IMR-90 (cell line): ENCODE measurements at regions not wholly inside any gene's neighbourhood (a gene's known extent, or its start where the extent isn't known, plus 50 kb on each side); places are given as distances from the start of the nearest gene placed in this dataset.

Experiments used
- ATAC-seq: fragments of 200-7000 bp; cut with Tn5 transposase; 2 replicates; pipeline ENCODE4 v1.9.1; 2020; ENCODE audit warnings: low read depth, mild to moderate bottlenecking, moderate library complexity
- BruUV-seq: library from RNA; stranded (reverse); fragments of 400-500 nt; replicated peaks from 2 replicates; lab custom pipeline; 2021; lab: Mats Ljungman, UMichigan
- CTCF ChIA-PET: fragments of 300-600 bp; formaldehyde crosslinking; extraction: SDS; loops from one replicate; lab custom pipeline; 2021; ENCODE audit warnings: antibody characterized with exemption; lab: Yijun Ruan, JAX
- POLR2A ChIA-PET: fragments of 300-600 bp; sonication (Branson Sonifier 250); formaldehyde crosslinking; loops from one replicate; lab custom pipeline; 2022; ENCODE audit warnings: antibody characterized with exemption; ENCODE audit not compliant: unreplicated experiment; lab: Charles Lee
- DNase-seq: peaks from one replicate; pipeline ENCODE4 v3.0.0; 2013
- H2AFZ ChIP-seq: replicated peaks from 2 replicates; pipeline ENCODE3; 2013; ENCODE audit warnings: low read length, mild to moderate bottlenecking; ENCODE audit not compliant: poor library complexity
- H2AK5ac ChIP-seq: 2 replicates; pipeline ENCODE4 v1.6.1; 2013; ENCODE audit warnings: low read depth, low read length, inconsistent platforms
- H2AK9ac ChIP-seq: replicated peaks from 2 replicates; pipeline ENCODE3; 2013; ENCODE audit warnings: mild to moderate bottlenecking, low read depth, low read length, moderate library complexity; ENCODE audit not compliant: poor library complexity
- H2BK120ac ChIP-seq: 2 replicates; pipeline ENCODE4 v1.6.1; 2013; ENCODE audit warnings: low read depth, low read length, inconsistent platforms
- H2BK15ac ChIP-seq: 3 replicates; pipeline ENCODE4 v1.6.1; 2013; ENCODE audit warnings: low read depth, low read length, inconsistent platforms
- H2BK20ac ChIP-seq: 2 replicates; pipeline ENCODE4 v1.6.1; 2013; ENCODE audit warnings: low read depth, mild to moderate bottlenecking, inconsistent platforms, low read length, moderate library complexity
- H2BK5ac ChIP-seq: 2 replicates; pipeline ENCODE4 v1.6.1; 2013; ENCODE audit warnings: mild to moderate bottlenecking, low read depth, low read length, inconsistent platforms; ENCODE audit not compliant: poor library complexity, severe bottlenecking
- H3K14ac ChIP-seq: replicated peaks from 2 replicates; pipeline ENCODE4 v1.6.1; 2013; ENCODE audit warnings: low read depth, low read length, inconsistent platforms
- H3K18ac ChIP-seq: 2 replicates; pipeline ENCODE4 v1.6.1; 2013; ENCODE audit warnings: low read depth, low read length, control low read depth
- H3K23ac ChIP-seq: 2 replicates; pipeline ENCODE4 v1.6.1; 2013; ENCODE audit warnings: low read depth, low read length, inconsistent platforms
- H3K27ac ChIP-seq: 2 replicates; pipeline ENCODE4 v1.5.1; 2013; ENCODE audit warnings: mild to moderate bottlenecking, control low read depth, low read length; ENCODE audit not compliant: insufficient read depth
- H3K27me3 ChIP-seq: 2 replicates; pipeline ENCODE4 v1.6.1; 2013; ENCODE audit warnings: low read length; ENCODE audit not compliant: control insufficient read depth, insufficient read depth
- H3K36me3 ChIP-seq: 2 replicates; pipeline ENCODE4 v1.6.1; 2013; ENCODE audit warnings: low read length, mixed read lengths; ENCODE audit not compliant: control insufficient read depth, insufficient read depth
- H3K4ac ChIP-seq: 2 replicates; pipeline ENCODE4 v1.6.1; 2013; ENCODE audit warnings: low read depth, low read length, inconsistent platforms
- H3K4me1 ChIP-seq: 2 replicates; pipeline ENCODE4 v1.6.1; 2013; ENCODE audit warnings: low read length, mixed read lengths; ENCODE audit not compliant: control insufficient read depth, insufficient read depth
- H3K4me2 ChIP-seq: 2 replicates; pipeline ENCODE4 v1.6.1; 2013; ENCODE audit warnings: low read depth, mild to moderate bottlenecking, control low read depth, low read length, moderate library complexity
- H3K4me3 ChIP-seq: 2 replicates; pipeline ENCODE4 v1.5.1; 2013; ENCODE audit warnings: low read depth, mild to moderate bottlenecking, control low read depth, low read length, moderate library complexity; ENCODE audit not compliant: insufficient read depth
- H3K56ac ChIP-seq: 2 replicates; pipeline ENCODE4 v1.6.1; 2013; ENCODE audit warnings: low read length, inconsistent platforms; ENCODE audit not compliant: insufficient read depth; ENCODE audit errors: extremely low read depth
- H3K79me1 ChIP-seq, 2 experiments: 2 replicates each; pipeline ENCODE4 v1.6.1; 2013; ENCODE audit warnings: low read length in 2 of 2, inconsistent platforms in 1 of 2, low read depth in 1 of 2
- H3K9ac ChIP-seq: 2 replicates; pipeline ENCODE4 v1.6.1; 2013; ENCODE audit warnings: low read depth, low read length, control low read depth
- H3K9me1 ChIP-seq: 2 replicates; pipeline ENCODE4 v1.6.1; 2013; ENCODE audit warnings: low read length, inconsistent platforms; ENCODE audit not compliant: insufficient read depth
- H3K9me3 ChIP-seq: 2 replicates; pipeline ENCODE4 v1.6.1; 2013; ENCODE audit warnings: low read length; ENCODE audit not compliant: control insufficient read depth, insufficient read depth
- H4K20me1 ChIP-seq: 2 replicates; pipeline ENCODE4 v1.6.1; 2013; ENCODE audit warnings: low read length, inconsistent platforms; ENCODE audit not compliant: insufficient read depth
- H4K5ac ChIP-seq: 2 replicates; pipeline ENCODE4 v1.6.1; 2013; ENCODE audit warnings: mild to moderate bottlenecking, low read depth, low read length, control low read depth
- H4K8ac ChIP-seq, 2 experiments: 2 replicates each; pipeline ENCODE4 v1.6.1; 2013; ENCODE audit warnings: low read depth in 2 of 2, low read length in 2 of 2, control low read depth in 1 of 2, inconsistent platforms in 1 of 2
- H4K91ac ChIP-seq: 2 replicates; pipeline ENCODE4 v1.6.1; 2013; ENCODE audit warnings: low read depth, low read length, inconsistent platforms; ENCODE audit not compliant: insufficient read depth
- BHLHE40 ChIP-seq: fragments of 150-350 bp; IDR thresholded peaks from 2 replicates; pipeline ENCODE4 v1.6.1; 2016; ENCODE audit warnings: mild to moderate bottlenecking, low read depth, low read length
- CEBPB ChIP-seq: IDR thresholded peaks from 2 replicates; pipeline ENCODE4 v1.6.1; 2012; ENCODE audit warnings: low read depth, low read length, improper control_type of control experiment
- CHD1 ChIP-seq: IDR thresholded peaks from 2 replicates; pipeline ENCODE4 v1.6.1; 2012; ENCODE audit warnings: low read depth, low read length, improper control_type of control experiment
- FOS ChIP-seq: fragments of 150-350 bp; IDR thresholded peaks from 2 replicates; pipeline ENCODE4 v1.6.1; 2016; ENCODE audit warnings: low read depth, low read length
- MAZ ChIP-seq: IDR thresholded peaks from 2 replicates; pipeline ENCODE4 v1.6.1; 2012; ENCODE audit warnings: low read depth, mild to moderate bottlenecking, low read length, improper control_type of control experiment, moderate library complexity, borderline replicate concordance
- MXI1 ChIP-seq: IDR thresholded peaks from 2 replicates; pipeline ENCODE4 v1.6.1; 2012; ENCODE audit warnings: low read depth, mild to moderate bottlenecking, low read length, moderate library complexity, borderline replicate concordance
- POLR2A ChIP-seq: IDR thresholded peaks from 2 replicates; pipeline ENCODE4 v1.6.1; 2012; ENCODE audit warnings: mild to moderate bottlenecking, low read depth, low read length
- RAD21 ChIP-seq: IDR thresholded peaks from 2 replicates; pipeline ENCODE4 v1.6.1; 2012; ENCODE audit warnings: low read length, improper control_type of control experiment
- RCOR1 ChIP-seq: IDR thresholded peaks from 2 replicates; pipeline ENCODE4 v1.6.1; 2012; ENCODE audit warnings: mild to moderate bottlenecking, low read length, improper control_type of control experiment; ENCODE audit not compliant: insufficient replicate concordance
- RFX5 ChIP-seq: IDR thresholded peaks from 2 replicates; pipeline ENCODE4 v1.8.0; 2012; ENCODE audit warnings: low read depth, mild to moderate bottlenecking, low read length, moderate library complexity
- SMC3 ChIP-seq: fragments of 150-350 bp; IDR thresholded peaks from 2 replicates; pipeline ENCODE4 v1.6.1; 2016; ENCODE audit warnings: low read depth, mild to moderate bottlenecking, antibody characterized with exemption, low read length, moderate library complexity
- USF2 ChIP-seq: fragments of 150-350 bp; IDR thresholded peaks from 2 replicates; pipeline ENCODE4 v1.6.1; 2017; ENCODE audit warnings: mild to moderate bottlenecking, antibody characterized with exemption, low read length, low read depth
- WGBS, 2 experiments: methylation state at CpG; one replicate each; pipeline versions ENCODE4 v1.1.5 to v1.1.7; 2013; ENCODE audit warnings: missing lambda C conversion rate in 2 of 2; ENCODE audit not compliant: insufficient read length in 1 of 2; ENCODE audit errors: extremely low coverage in 2 of 2; 5-methylcytosine and 5-hydroxymethylcytosine counted together
- dilution Hi-C: fragments of 300-500 bp; cut with HindIII; formaldehyde crosslinking; loops from one replicate; pipeline ENCODE4 v1.14.3; 2018; ENCODE audit warnings: low sequenced_read_pairs; ENCODE audit not compliant: unreplicated experiment
- in situ Hi-C: fragments of 300-500 bp; cut with MboI; formaldehyde crosslinking; loops from 3 replicates; pipeline ENCODE4 v1.14.3; 2019; ENCODE audit warnings: low sequenced_read_pairs, inconsistent platforms, mixed read lengths
- intact Hi-C: fragments of 100-400 bp; cut with micrococcal nuclease; formaldehyde crosslinking; loops from 2 replicates; pipeline ENCODE4 v1.10.0; 2022
- TF ChIP-seq, protein P1 (sequence below): conservative IDR thresholded peaks from 2 replicates; pipeline ENCODE4 v1.5.1; 2012; ENCODE audit warnings: mild to moderate bottlenecking, low read depth, low read length, improper control_type of control experiment
- TF ChIP-seq, protein P2 (sequence below): fragments of 150-350 bp; IDR thresholded peaks from 2 replicates; pipeline ENCODE4 v1.6.1; 2016; ENCODE audit warnings: low read depth, mild to moderate bottlenecking, low read length, moderate library complexity, borderline replicate concordance

DNA sequence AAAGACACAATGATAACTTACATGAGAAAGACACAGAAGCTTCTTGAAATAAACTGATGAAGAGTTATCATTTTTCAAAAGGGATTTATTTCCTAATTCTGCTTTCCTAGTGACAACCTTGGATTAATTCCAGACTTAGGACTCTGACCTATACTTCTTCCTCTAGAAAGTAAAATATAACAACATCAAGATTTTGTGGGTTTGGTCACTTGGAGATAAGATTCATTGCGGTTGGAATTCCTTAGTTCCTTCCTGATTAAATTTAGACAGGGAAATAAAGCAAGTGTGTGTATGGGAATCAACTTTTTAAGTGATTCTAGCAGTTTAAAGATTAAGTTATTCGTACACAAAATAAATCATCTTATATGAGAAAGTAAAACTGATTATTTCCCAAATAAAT lies 208.4 kb upstream of the CCDC150 start:
- Histone ChIP-seq H3K23ac (no peak overlapping the region), H3K9me1 (no peaks in the 10 kb centered on the region), H2BK15ac (no peak overlapping the region), H2AK9ac (no peak overlapping the region), H3K36me3 (no peaks in the 10 kb centered on the region), H3K56ac (no peak overlapping the region), H3K9me3 (no peaks in the 10 kb centered on the region), H2BK20ac (no peak overlapping the region), H3K27ac (no peak overlapping the region), H3K4me2 (no peak overlapping the region), H3K27me3 (no peaks in the 10 kb centered on the region), H3K4ac (no peak overlapping the region), H4K20me1 (no peaks in the 10 kb centered on the region), H2BK5ac (no peak overlapping the region), H2AK5ac (no peak overlapping the region), H4K91ac (no peak overlapping the region), H4K5ac (no peak overlapping the region), H3K4me3 (no peak overlapping the region), H4K8ac (no peak overlapping the region), H2BK120ac (no peak overlapping the region), H3K79me1 (no peaks in the 10 kb centered on the region), H2AFZ (no peak overlapping the region), H3K14ac (no peak overlapping the region), H3K4me1 (no peaks in the 10 kb centered on the region), H3K9ac (no peak overlapping the region), H3K18ac (no peak overlapping the region)
- dilution Hi-C loops = no loop called here
- ChIA-PET POLR2A (no interaction called here), CTCF (interaction anchor here (1.0 kb wide), 1 partner anchor 10 kb away, joined by 4 read pairs; no protein-coding TSS in a partner anchor)
- intact Hi-C loops = no loop called here
- in situ Hi-C loops = loop anchor here (25.0 kb wide), 1 partner anchor 344 kb away; no protein-coding TSS in a partner anchor
- no TSS peak for BruUV-seq
- WGBS, 2 experiments = no CpG with 5 or more reads among the region's 2 CpGs
- no peak for TF ChIP-seq CEBPB
- no peak for TF ChIP-seq RCOR1
- TF ChIP-seq, protein P1, sequence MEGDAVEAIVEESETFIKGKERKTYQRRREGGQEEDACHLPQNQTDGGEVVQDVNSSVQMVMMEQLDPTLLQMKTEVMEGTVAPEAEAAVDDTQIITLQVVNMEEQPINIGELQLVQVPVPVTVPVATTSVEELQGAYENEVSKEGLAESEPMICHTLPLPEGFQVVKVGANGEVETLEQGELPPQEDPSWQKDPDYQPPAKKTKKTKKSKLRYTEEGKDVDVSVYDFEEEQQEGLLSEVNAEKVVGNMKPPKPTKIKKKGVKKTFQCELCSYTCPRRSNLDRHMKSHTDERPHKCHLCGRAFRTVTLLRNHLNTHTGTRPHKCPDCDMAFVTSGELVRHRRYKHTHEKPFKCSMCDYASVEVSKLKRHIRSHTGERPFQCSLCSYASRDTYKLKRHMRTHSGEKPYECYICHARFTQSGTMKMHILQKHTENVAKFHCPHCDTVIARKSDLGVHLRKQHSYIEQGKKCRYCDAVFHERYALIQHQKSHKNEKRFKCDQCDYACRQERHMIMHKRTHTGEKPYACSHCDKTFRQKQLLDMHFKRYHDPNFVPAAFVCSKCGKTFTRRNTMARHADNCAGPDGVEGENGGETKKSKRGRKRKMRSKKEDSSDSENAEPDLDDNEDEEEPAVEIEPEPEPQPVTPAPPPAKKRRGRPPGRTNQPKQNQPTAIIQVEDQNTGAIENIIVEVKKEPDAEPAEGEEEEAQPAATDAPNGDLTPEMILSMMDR = no peak
- TF ChIP-seq SMC3 = no peak
- no peak for TF ChIP-seq RFX5
- TF ChIP-seq, protein P2, sequence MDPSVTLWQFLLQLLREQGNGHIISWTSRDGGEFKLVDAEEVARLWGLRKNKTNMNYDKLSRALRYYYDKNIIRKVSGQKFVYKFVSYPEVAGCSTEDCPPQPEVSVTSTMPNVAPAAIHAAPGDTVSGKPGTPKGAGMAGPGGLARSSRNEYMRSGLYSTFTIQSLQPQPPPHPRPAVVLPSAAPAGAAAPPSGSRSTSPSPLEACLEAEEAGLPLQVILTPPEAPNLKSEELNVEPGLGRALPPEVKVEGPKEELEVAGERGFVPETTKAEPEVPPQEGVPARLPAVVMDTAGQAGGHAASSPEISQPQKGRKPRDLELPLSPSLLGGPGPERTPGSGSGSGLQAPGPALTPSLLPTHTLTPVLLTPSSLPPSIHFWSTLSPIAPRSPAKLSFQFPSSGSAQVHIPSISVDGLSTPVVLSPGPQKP = no peak
- no peak for TF ChIP-seq CHD1
- TF ChIP-seq BHLHE40 = no peak
- no peak for TF ChIP-seq POLR2A
- no peak for TF ChIP-seq RAD21
- no peak for TF ChIP-seq MAZ
- no peak for TF ChIP-seq MXI1
- TF ChIP-seq FOS = no peak
- TF ChIP-seq USF2 = no peak
- DNase-seq (no peak), ATAC-seq (no peak)
